ENCODE measurements at regions not wholly inside any gene's neighbourhood (a gene's known extent, or its start where the extent isn't known, plus 50 kb on each side); places are given as distances from the start of the nearest gene placed in this dataset.

- TF ChIP-seq ZNF511 (CRISPR knock-in tag; IDR thresholded peaks at IDR 0.05) (no peak), HNRNPUL1 (IDR thresholded peaks at IDR 0.05; ENCODE audit: low read length) (no peak), CBX2 (IDR thresholded peaks at IDR 0.05; ENCODE audit: insufficient read depth, low read length, poor library complexity, severe bottlenecking) (no peak), TRIM25 (IDR thresholded peaks at IDR 0.05; ENCODE audit: borderline replicate concordance) (no peak), IFI16 (CRISPR knock-in tag; IDR thresholded peaks at IDR 0.05) (no peak)
Measured at GRCh38 chr9:80059191-80059590, 487.4 kb downstream of the TLE4 start (continued).

- no peak for TF ChIP-seq BCOR (IDR thresholded peaks at IDR 0.05)
- TF ChIP-seq ZNF224 (CRISPR knock-in tag; IDR thresholded peaks at IDR 0.05), result no peak
- no peak for TF ChIP-seq GMEB1 (CRISPR knock-in tag; IDR thresholded peaks at IDR 0.05)
- Histone ChIP-seq H3K36me3 (ENCODE audit: control insufficient read depth, insufficient read depth, low read length) (no peaks in the 10 kb centered on the region), H3K4me1 (replicated peaks in 1 of 2; ENCODE audit: control insufficient read depth in 2 of 2, insufficient read depth in 2 of 2, low read length in 2 of 2) (no peaks in the 10 kb centered on the region), H3K9ac (ENCODE audit: insufficient read depth in 1 of 2, low read depth in 2 of 2, low read length in 2 of 2) (no peak overlapping the region), H3K4me2 (ENCODE audit: insufficient read depth, low read length) (no peak overlapping the region), H3K27ac (ENCODE audit: extremely low read depth, low read depth, low read length) (no peak overlapping the region), H3K9me3 (replicated peaks; ENCODE audit: control insufficient read depth, insufficient read depth, low read depth, low read length) (no peaks in the 10 kb centered on the region), H3K4me3 (no peak overlapping the region), H3K27me3 (ENCODE audit: control insufficient read depth in 2 of 2, insufficient read depth in 2 of 2, low read length in 2 of 2) (no peaks in the 10 kb centered on the region), H3K9me1 (ENCODE audit: control insufficient read depth, insufficient read depth, low read length) (no peaks in the 10 kb centered on the region), H2AFZ (ENCODE audit: low read depth, low read length) (no peak overlapping the region), H3K79me2 (ENCODE audit: control insufficient read depth, insufficient read depth, low read length) (no peaks in the 10 kb centered on the region), H4K20me1 (replicated peaks; ENCODE audit: control insufficient read depth, insufficient read depth, low read length) (no peaks in the 10 kb centered on the region)
- ATAC-seq, result no peak
- WGBS (ENCODE audit: insufficient coverage, low coverage, missing lambda C conversion rate), result 0% methylated on average over 1 of the region's 1 CpG
- DNase-seq (ENCODE audit: extremely low read depth in 1 of 4, low spot score in 3 of 4), result no peak
- intact Hi-C loops (cut with micrococcal nuclease) (no loop called here), in situ Hi-C loops (cut with MboI) (no loop called here)
- CTCF ChIA-PET (ENCODE audit: low intra/inter-chr PET ratio), result no interaction called here
- FAIRE-seq, result no peak
- BruUV-seq (replicated peaks), result no TSS peak
- POLR2A ChIA-PET, result interaction anchor here (0.6 kb wide), 1 partner anchor 331 kb away, joined by 4 read pairs; no protein-coding TSS in a partner anchor
Measured at GRCh38 chr9:80052830-80053229, 481.1 kb downstream of the TLE4 start.
